ENCODE measurements at regions not wholly inside any gene's neighbourhood (a gene's known extent, or its start where the extent isn't known, plus 50 kb on each side); places are given as distances from the start of the nearest gene placed in this dataset.

DNA sequence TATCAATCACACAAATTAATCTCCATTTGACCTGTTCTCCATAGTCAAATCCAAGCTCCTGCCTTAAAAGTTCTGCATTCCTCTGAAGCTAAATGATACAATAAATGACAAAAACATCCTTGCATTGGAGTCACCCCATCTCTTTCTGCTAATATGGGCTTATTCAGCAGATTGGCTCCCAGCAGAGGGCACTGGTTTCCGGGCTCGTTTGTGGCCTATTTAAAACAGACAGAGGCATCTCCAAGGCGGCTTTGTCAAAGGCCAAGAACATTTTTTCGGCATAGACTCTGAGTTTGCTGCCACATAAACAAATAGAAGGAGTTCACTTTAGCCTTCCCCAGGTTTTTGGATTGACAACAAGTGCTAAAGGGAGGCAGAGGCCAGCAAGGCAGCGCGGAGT lies 204.4 kb upstream of the RASGRP1 start:
- no peak for TF ChIP-seq POLR2A (IDR thresholded peaks at IDR 0.05)
- TF ChIP-seq, protein P1, sequence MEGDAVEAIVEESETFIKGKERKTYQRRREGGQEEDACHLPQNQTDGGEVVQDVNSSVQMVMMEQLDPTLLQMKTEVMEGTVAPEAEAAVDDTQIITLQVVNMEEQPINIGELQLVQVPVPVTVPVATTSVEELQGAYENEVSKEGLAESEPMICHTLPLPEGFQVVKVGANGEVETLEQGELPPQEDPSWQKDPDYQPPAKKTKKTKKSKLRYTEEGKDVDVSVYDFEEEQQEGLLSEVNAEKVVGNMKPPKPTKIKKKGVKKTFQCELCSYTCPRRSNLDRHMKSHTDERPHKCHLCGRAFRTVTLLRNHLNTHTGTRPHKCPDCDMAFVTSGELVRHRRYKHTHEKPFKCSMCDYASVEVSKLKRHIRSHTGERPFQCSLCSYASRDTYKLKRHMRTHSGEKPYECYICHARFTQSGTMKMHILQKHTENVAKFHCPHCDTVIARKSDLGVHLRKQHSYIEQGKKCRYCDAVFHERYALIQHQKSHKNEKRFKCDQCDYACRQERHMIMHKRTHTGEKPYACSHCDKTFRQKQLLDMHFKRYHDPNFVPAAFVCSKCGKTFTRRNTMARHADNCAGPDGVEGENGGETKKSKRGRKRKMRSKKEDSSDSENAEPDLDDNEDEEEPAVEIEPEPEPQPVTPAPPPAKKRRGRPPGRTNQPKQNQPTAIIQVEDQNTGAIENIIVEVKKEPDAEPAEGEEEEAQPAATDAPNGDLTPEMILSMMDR (IDR thresholded peaks at IDR 0.05 in 8 of 11, conservative IDR thresholded peaks at IDR 0.05 in 3 of 11) = no peak
- TF ChIP-seq POLR2AphosphoS5 (IDR thresholded peaks at IDR 0.05) = no peak

Data from spleen (tissue), 7 donors.